NCI-H1694 (cell line): ENCODE measurements at regions not wholly inside any gene's neighbourhood (a gene's known extent, or its start where the extent isn't known, plus 50 kb on each side); places are given as distances from the start of the nearest gene placed in this dataset.
"Not testable (repeated sequence)": the region's sequence is repeated elsewhere in the genome, so short reads cannot be mapped to it uniquely, and the experiment has no call there.

Source experiments
- DNase-seq: peaks from one replicate; lab custom pipeline; 2025; lab: John Stamatoyannopoulos, UW

GRCh38 chr4:62706423-62706822 is 1506.3 kb downstream of the ADGRL3 start:
- DNase-seq: no peak

GRCh38 chr4:62683799-62684566 is 1483.9 kb downstream of the ADGRL3 start:
- no peak for DNase-seq

DNA sequence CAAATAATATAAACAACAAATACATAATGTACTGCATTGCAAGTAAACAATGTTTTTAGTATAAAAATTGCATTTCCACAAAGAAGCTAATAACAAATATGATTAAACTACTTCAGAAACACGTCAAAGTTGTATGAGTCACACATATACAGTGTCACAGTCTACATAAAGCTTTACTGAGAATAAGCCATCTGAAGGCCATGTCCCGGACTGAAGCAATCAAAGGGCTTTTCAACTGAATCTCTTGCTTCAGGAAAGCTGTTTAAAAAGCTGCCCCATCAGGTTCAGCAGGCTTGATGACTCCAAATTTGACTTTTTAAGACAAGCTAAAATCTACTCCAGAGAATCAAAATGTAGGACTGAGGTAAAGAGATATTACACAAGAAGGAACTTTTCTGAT is 1476.8 kb downstream of the ADGRL3 start:
- DNase-seq: no peak

DNA sequence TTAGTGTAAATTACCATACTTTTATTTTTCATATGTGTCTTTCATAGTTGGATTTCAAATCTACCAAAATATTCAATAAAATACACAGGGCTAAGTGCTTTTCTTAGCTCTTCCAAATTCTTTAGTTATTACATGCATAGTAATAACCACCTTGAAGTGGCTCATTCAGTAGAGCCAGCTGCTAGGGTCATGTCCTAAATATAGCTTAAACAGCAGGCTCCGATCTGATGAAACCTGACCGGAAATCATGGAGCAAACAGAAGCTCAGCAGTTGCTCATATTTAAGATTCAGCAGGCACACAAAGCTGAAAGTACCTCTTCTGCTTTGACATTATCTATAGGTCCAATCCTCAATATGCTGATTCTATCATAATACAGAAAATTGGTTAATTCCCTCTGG is 1470.4 kb downstream of the ADGRL3 start:
- DNase-seq: no peak

DNA sequence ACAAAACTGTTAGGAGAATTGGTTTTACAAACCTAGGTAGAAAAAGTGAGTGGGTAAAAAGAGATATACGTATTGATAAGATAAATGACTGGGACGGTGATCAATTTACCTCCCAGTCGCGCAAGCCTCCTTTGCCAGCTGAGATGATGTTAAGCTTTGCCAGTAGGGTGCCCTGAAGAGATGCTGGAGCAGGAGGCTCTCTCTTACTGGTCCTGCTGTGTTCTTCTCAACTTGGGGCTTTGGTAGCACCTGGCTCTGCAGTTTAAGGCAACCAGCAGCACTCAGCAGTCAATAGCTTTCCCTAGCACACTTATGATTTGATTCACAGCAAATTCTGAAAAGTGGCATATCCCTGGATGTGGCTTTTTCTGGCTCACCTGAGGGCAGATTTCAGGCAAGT is 1461.7 kb downstream of the ADGRL3 start:
- no peak for DNase-seq

GRCh38 chr4:62656006-62656405 is 1455.9 kb downstream of the ADGRL3 start:
- DNase-seq: no peak

- DNase-seq: peak; percentile 17
Observed at GRCh38 chr4:62644372-62644771, 1444.2 kb downstream of the ADGRL3 start.

DNA sequence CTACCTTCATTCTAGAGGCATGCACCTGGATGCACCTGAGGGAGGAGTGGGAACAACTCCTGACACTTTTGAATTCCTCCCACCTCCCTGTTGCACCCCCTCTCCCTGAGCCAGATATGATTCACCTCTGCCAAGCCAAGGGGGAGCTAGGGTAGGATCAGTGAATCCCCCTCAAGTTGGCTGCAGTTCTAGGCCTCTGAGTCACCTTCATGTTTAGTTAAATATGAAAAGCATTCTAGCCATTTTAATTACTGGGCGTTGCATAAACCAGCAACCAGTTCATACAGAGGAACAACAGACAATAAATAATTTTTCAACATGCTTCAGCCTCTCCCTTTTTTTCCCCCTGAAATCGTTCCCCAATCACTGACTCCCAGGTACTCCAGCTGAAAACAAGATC is 1440.2 kb downstream of the ADGRL3 start:
- DNase-seq: no peak

- DNase-seq: no peak
Observed at GRCh38 chr4:62627671-62628070, 1427.5 kb downstream of the ADGRL3 start.

- no peak for DNase-seq
Observed at GRCh38 chr4:62627141-62627540, 1427.0 kb downstream of the ADGRL3 start.

- no peak for DNase-seq
Observed at GRCh38 chr4:62622089-62622488, 1422.0 kb downstream of the ADGRL3 start.

DNA sequence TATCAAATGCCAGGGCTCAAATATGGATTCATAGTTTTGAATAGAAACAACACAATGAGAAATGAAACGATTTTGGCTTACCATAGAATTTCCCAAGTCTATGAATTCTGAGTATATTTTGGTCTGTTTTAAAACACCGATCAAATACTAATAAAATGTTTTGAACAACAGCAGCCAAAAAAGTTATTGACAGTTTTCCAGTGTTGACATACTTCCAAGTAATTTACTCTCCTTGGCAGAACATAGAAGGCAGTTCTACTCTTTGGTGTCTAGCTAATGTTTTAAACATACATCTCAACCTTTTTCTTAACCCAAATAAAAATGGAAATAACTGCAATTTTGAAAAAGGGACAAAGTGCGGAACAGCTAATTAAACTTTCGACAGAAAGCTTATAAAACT is 1419.8 kb downstream of the ADGRL3 start:
- no peak for DNase-seq

GRCh38 chr4:62618042-62618441 is 1417.9 kb downstream of the ADGRL3 start:
- no peak for DNase-seq

DNA sequence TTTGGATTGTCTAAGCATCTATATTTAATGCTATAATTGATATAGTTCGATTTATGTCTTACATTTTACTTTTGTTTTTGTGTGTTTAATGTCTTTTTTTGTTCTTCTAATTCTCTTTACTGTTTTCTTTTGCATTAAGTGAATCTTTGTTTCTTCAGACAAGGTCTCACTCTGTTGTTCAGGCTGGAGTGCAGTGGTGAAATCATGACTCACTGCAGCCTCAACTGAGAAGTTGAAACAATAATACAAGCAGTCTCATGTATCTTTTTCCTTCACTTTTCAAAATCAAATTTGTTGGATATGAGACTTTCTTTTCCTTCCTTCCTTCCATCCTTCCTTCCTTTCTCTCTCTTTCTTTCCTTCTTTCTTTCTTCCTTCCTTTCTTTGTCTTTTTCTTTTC is 1401.6 kb downstream of the ADGRL3 start:
- no peak for DNase-seq

DNA sequence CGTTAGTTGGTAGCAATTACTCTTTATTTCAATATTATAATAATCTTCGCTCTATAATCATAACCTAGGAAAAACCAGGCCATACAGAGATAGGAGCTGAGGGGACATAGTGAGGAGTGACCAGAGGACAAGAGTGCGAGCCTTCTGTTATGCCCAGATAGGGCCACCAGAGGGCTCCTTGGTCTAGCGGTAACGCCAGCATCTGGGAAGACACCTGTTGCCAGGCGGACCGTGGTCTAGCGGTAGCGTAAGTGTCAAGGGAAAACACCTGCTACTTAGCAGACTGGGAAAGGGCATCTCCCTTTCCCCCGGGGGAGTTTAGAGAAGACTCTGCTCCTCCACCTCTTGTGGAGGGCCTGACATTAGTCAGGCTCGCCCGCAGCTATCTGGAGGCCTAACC is 1395.1 kb downstream of the ADGRL3 start:
- DNase-seq: not testable (repeated sequence)

DNA sequence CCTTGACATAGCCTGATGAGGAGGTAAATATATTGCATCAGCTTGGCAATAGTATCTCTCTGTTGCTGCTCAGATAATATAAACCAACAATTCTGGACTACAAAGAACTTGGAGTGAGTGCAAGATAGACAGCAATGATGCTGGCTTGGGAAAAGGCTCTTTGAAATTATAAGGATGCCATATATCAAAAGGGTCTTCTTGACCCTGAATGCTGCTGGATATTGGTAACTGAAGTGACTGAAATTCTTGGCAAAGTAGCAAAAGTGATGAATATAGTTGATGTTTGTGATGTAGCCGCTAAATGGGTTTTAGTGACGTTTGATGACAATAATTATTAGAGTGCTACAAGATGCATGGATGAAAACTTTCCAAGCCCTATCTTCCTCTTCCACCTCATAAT is 1391.6 kb downstream of the ADGRL3 start:
- DNase-seq: no peak

DNA sequence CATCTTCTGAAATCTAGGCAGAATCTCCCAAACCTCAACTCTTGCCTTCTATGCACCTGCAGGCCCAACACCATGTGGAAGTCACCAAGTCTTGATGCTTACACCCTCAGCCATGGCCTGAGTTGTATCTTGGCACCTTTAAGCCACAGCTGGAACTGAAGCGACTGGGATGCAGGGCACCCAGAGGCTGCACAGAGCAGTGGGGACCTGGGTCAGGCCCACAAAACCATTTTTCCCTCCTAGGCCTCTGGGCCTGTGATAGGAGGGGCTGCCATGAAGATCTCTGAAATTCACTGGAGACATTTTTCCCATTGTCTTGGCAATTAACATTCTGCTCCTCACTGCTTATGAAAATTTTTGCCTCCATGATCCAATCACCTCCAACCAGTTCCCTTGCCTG is 1388.5 kb downstream of the ADGRL3 start:
- DNase-seq: no peak

DNA sequence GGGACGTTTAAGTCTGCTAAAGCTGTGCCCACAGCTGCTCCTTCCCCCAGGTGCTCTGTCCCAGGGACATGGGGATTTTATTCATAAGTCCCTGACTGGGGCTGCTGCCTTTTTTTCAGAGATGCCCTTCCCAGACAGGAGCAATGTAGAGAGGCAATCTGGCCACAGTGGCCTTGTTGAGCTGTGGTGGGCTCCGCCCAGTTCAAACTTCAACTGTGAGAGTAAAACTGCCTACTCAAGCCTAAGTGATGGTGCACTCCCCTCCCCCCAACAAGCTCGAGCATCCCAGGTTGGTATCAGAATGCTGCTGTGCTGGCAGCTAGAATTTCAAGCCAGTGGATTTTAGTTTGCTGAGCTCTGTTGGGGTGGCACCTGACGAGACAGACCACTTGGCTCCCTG is 1371.4 kb downstream of the ADGRL3 start:
- DNase-seq: no peak

DNA sequence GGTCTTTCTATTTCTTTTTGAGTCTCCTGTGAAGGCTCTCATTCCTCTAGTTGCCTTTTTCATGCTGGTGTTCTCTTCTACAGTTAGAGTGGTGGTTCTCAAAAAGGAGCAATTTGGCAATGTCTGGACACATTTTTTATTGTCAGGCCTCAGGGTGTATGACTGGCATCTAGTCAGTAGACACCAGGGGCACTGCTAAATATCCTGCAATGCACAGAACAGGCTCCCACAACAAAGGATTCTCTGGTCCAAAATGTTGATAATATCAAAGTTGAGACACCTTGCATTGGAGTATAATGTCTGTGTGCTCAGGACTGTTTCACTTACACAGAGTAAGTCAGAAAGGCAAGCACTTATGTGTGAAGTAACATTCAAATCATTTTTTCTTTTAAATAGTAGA is 1360.7 kb downstream of the ADGRL3 start:
- no peak for DNase-seq

GRCh38 chr4:62550121-62550520 is 1350.0 kb downstream of the ADGRL3 start:
- no peak for DNase-seq

GRCh38 chr4:62549601-62550000 is 1349.5 kb downstream of the ADGRL3 start:
- DNase-seq: no peak

DNA sequence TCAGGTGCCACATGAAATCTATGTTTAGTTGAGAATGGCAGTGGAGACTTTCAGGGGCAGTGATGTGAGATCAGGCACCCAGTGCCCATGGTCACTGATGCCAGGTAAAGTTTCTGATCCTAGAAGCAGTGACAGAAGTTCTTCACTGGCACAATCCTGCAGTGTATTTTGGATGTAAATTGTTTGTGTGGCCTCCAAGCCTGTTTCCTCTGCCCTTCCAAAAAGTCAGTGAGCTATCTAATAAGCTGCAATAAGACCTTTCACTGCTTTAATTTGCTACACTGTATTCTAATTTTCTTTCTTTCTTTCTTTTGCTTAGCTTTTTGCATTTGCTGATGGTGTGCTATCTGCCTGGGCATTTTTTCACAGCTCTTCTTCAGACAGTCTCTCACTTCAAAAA is 1348.6 kb downstream of the ADGRL3 start:
- DNase-seq: no peak

DNA sequence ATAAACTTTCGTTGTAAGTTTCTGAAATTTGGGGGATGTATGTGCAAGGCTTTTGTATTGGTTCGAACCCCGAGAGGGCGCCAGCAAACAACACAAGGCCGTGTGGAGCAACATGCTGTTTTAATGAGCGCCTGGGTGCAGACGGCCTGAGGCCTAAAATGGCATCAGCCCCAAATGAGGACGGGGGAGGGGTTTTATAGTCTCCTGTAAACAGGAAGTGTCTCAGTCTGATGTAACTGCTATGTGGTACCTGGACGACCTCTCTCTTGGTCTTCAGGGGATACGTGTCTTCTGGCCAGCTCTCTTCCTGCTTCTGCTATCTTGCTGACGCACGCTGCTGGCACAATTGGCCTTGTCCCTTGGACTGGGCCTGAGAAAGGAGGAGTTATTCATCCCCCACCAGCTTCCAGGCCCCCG is 1348.0 kb downstream of the ADGRL3 start:
- no peak for DNase-seq

- no peak for DNase-seq
Observed at GRCh38 chr4:62544428-62544827, 1344.3 kb downstream of the ADGRL3 start.
